Cardiac muscle cell (in vitro differentiated cells and primary cell): ENCODE measurements at regions not wholly inside any gene's neighbourhood (a gene's known extent, or its start where the extent isn't known, plus 50 kb on each side); places are given as distances from the start of the nearest gene placed in this dataset.
A peak's percentile ranks its signal among the peaks of the same experiment; 100 is the strongest.
"Not testable (repeated sequence)": the region's sequence is repeated elsewhere in the genome, so short reads cannot be mapped to it uniquely, and the experiment has no call there.

ENCODE experiments used
- DNase-seq, 2 donors: peaks; one replicate each; pipeline versions ENCODE4 v3.0.0 to v3.0.0-alpha.2; 2010 to 2017; ENCODE audit warnings: low read depth in 1 of 2, low spot score in 1 of 2
- H3K27ac ChIP-seq: fragments of 200-600 bp; sonication (generic); 2 replicates; pipeline ENCODE4 v1.5.1; 2016
- H3K27me3 ChIP-seq: fragments of 200-600 bp; sonication (generic); 2 replicates; pipeline ENCODE4 v1.6.0; 2016; ENCODE audit warnings: control low read depth
- H3K36me3 ChIP-seq: fragments of 200-600 bp; sonication (generic); 2 replicates; pipeline ENCODE4 v1.5.1; 2016; ENCODE audit warnings: control low read depth
- H3K4me1 ChIP-seq: fragments of 200-600 bp; sonication (generic); 2 replicates; pipeline ENCODE4 v1.8.1; 2017; ENCODE audit warnings: low read depth, mild to moderate bottlenecking, mixed run types
- H3K4me3 ChIP-seq: fragments of 200-600 bp; sonication (generic); 2 replicates; pipeline ENCODE4 v1.5.1; 2016; ENCODE audit warnings: mild to moderate bottlenecking
- H3K9me3 ChIP-seq: fragments of 200-600 bp; sonication (generic); 2 replicates; pipeline ENCODE4 v1.5.1; 2017; ENCODE audit warnings: low read depth, mild to moderate bottlenecking, control low read depth
- CTCF ChIP-seq: IDR thresholded peaks from 2 replicates; pipeline ENCODE4 v1.5.1; 2012; ENCODE audit warnings: low read depth, mild to moderate bottlenecking, low read length

DNA sequence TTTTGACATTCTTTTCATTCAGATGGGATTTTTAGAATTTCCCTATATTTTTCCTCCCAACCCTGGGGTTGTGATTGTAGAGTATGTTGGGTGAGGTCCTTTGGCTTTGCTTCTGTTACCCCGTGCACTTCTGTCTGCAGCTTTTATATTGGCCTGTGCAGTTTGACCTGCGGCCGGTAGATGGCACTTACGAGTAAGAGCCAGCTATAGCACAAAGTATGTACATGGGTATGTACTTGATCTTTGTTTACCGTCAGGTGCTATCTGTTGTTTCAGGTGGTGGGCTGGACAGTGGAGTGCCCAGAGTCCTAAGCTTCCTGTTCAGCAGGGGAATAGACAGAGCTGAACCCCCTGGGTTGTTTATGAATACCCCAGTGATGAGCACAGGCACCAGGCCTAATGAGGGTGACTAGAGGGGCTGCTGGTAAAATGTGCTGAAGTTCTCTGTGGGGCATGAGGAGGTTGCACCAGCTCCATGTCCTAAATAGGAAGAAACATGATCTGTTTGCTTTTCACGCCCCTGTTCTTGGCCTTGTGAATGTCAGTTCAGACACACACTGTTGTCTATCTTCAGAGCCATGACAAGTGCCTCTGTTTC is 58.9 kb upstream of the THUMPD2 start:
- peaks cover 2% of the 10 kb centered on the region for H3K9me3 ChIP-seq
- peak; percentile 95 for TF ChIP-seq CTCF
- H3K36me3 ChIP-seq: no peaks in the 10 kb centered on the region
- H3K27me3 ChIP-seq: no peaks in the 10 kb centered on the region
- H3K27ac ChIP-seq: no peak overlapping the region
- no peaks in the 10 kb centered on the region for H3K4me1 ChIP-seq
- no peak overlapping the region for H3K4me3 ChIP-seq
- DNase-seq: peak in 1 of 2 donors; percentile 57

GRCh38 chr2:39836638-39837037 is 57.6 kb upstream of the THUMPD2 start:
- no peak for TF ChIP-seq CTCF

GRCh38 chr2:39834426-39834825 is 55.4 kb upstream of the THUMPD2 start:
- no peak overlapping the region for H3K4me3 ChIP-seq
- DNase-seq: no peak
- no peak for TF ChIP-seq CTCF
- H3K36me3 ChIP-seq: no peaks in the 10 kb centered on the region
- H3K27ac ChIP-seq: no peak overlapping the region
- H3K9me3 ChIP-seq: peaks cover 2% of the 10 kb centered on the region
- no peaks in the 10 kb centered on the region for H3K4me1 ChIP-seq
- no peaks in the 10 kb centered on the region for H3K27me3 ChIP-seq

More at GRCh38 chr2:39836638-39837037, 57.6 kb upstream of the THUMPD2 start:
- no peak for DNase-seq
- no peaks in the 10 kb centered on the region for H3K4me1 ChIP-seq
- H3K27me3 ChIP-seq: no peaks in the 10 kb centered on the region
- no peak overlapping the region for H3K27ac ChIP-seq
- peaks cover 2% of the 10 kb centered on the region for H3K9me3 ChIP-seq
- H3K36me3 ChIP-seq: no peaks in the 10 kb centered on the region
- H3K4me3 ChIP-seq: no peak overlapping the region

GRCh38 chr2:39830610-39831009 is 51.6 kb upstream of the THUMPD2 start:
- not testable (repeated sequence) for H3K9me3 ChIP-seq, H3K27me3 ChIP-seq, H3K27ac ChIP-seq, H3K4me3 ChIP-seq, H3K36me3 ChIP-seq, H3K4me1 ChIP-seq
- peak in 1 of 2 donors; percentile 2 for DNase-seq
